ENCODE measurements at regions not wholly inside any gene's neighbourhood (a gene's known extent, or its start where the extent isn't known, plus 50 kb on each side); places are given as distances from the start of the nearest gene placed in this dataset.
A peak's percentile ranks its signal among the peaks of the same experiment; 100 is the strongest.

DNA sequence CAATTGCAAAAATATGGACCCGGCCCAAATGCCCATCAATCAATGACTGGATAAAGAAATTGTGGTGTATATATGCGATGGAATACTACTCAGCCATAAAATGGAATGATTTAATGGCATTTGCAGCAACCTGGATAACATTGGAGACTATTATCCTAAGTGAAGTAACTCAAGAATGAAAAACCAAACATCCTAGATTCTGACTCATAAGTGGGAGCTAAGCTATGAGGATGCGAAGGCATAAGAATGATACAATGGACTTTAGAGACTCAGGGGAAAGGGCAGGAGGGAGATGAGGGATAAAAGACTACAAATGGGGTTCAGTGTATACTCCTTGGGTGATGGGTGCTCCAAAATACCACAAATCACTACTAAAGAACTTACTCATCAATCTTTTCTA is 247.6 kb upstream of the FBXL7 start:
- H2AFZ ChIP-seq (replicated peaks; ENCODE audit: low read length, poor library complexity) = no peak overlapping the region
- no peak overlapping the region for H3K23ac ChIP-seq (ENCODE audit: low read depth, low read length)
- no peak overlapping the region for H4K8ac ChIP-seq (ENCODE audit: low read depth in 2 of 2, low read length in 2 of 2)
- H3K4ac ChIP-seq (ENCODE audit: low read depth, low read length) = no peak overlapping the region
- intact Hi-C loops (cut with micrococcal nuclease) (no loop called here), in situ Hi-C loops (cut with MboI; ENCODE audit: low sequenced_read_pairs) (no loop called here), dilution Hi-C loops (cut with HindIII; ENCODE audit: low sequenced_read_pairs, unreplicated experiment) (no loop called here)
- DNase-seq = peak; percentile 37
- no peak overlapping the region for H2AK5ac ChIP-seq (ENCODE audit: low read depth, low read length)
- TF ChIP-seq MXI1 (IDR thresholded peaks at IDR 0.05; ENCODE audit: borderline replicate concordance, low read depth, low read length) (no peak), SMC3 (IDR thresholded peaks at IDR 0.05; ENCODE audit: low read depth, low read length) (no peak), NFE2L2 (IDR thresholded peaks at IDR 0.05; ENCODE audit: low read depth, low read length) (no peak), BHLHE40 (IDR thresholded peaks at IDR 0.05; ENCODE audit: low read depth, low read length) (no peak), CEBPB (IDR thresholded peaks at IDR 0.05; ENCODE audit: low read depth, low read length) (no peak)
- H3K4me2 ChIP-seq (ENCODE audit: low read depth, low read length) = no peak overlapping the region
- no peaks in the 10 kb centered on the region for H3K27me3 ChIP-seq (ENCODE audit: control insufficient read depth, insufficient read depth, low read length)
- no peak overlapping the region for H4K5ac ChIP-seq (ENCODE audit: low read depth, low read length)
- H2BK5ac ChIP-seq (ENCODE audit: low read depth, low read length, poor library complexity, severe bottlenecking) = no peak overlapping the region
- no peaks in the 10 kb centered on the region for H4K20me1 ChIP-seq (ENCODE audit: insufficient read depth, low read length)
- no peak overlapping the region for H2BK120ac ChIP-seq (ENCODE audit: low read depth, low read length)
- H2BK20ac ChIP-seq (ENCODE audit: low read depth, low read length) = no peak overlapping the region
- H3K36me3 ChIP-seq (ENCODE audit: control insufficient read depth, insufficient read depth, low read length) = no peaks in the 10 kb centered on the region
- no peaks in the 10 kb centered on the region for H3K4me1 ChIP-seq (ENCODE audit: control insufficient read depth, insufficient read depth, low read length)
- POLR2A ChIA-PET (ENCODE audit: unreplicated experiment) = no interaction called here
- no peak overlapping the region for H3K18ac ChIP-seq (ENCODE audit: low read depth, low read length)
- CTCF ChIA-PET = no interaction called here
- no CpG with 5 or more reads among the region's 3 CpGs for WGBS, 2 experiments (ENCODE audit: extremely low coverage in 2 of 2, insufficient read length in 1 of 2)
- no peaks in the 10 kb centered on the region for H3K9me3 ChIP-seq (ENCODE audit: control insufficient read depth, insufficient read depth, low read length)
- no peaks in the 10 kb centered on the region for H3K79me1 ChIP-seq (ENCODE audit: low read depth in 1 of 2, low read length in 2 of 2)
- no peak overlapping the region for H4K91ac ChIP-seq (ENCODE audit: insufficient read depth, low read depth, low read length)
- H3K27ac ChIP-seq (ENCODE audit: insufficient read depth, low read length) = no peak overlapping the region
- no peak overlapping the region for H3K14ac ChIP-seq (replicated peaks; ENCODE audit: low read depth, low read length)
- ATAC-seq (ENCODE audit: low read depth) = no peak
- no peaks in the 10 kb centered on the region for H3K9me1 ChIP-seq (ENCODE audit: insufficient read depth, low read length)
- H2AK9ac ChIP-seq (replicated peaks; ENCODE audit: low read depth, low read length, poor library complexity) = no peak overlapping the region
- H2BK15ac ChIP-seq (ENCODE audit: low read depth, low read length) = no peak overlapping the region
- no peak overlapping the region for H3K4me3 ChIP-seq (ENCODE audit: insufficient read depth, low read depth, low read length)
- H3K9ac ChIP-seq (ENCODE audit: low read depth, low read length) = no peak overlapping the region
- no TSS peak for BruUV-seq (replicated peaks)
- no peak overlapping the region for H3K56ac ChIP-seq (ENCODE audit: extremely low read depth, insufficient read depth, low read length)

Measured in IMR-90 (cell line).